HG02943 (cell line): ENCODE measurements at regions not wholly inside any gene's neighbourhood (a gene's known extent, or its start where the extent isn't known, plus 50 kb on each side); places are given as distances from the start of the nearest gene placed in this dataset.

Experiments used
- ATAC-seq: cut with Tn5 transposase; IDR thresholded peaks from one replicate; pipeline ENCODE4 v1.9.1; 2021; ENCODE audit warnings: mild to moderate bottlenecking, low read depth, moderate library complexity; ENCODE audit not compliant: unreplicated experiment

DNA sequence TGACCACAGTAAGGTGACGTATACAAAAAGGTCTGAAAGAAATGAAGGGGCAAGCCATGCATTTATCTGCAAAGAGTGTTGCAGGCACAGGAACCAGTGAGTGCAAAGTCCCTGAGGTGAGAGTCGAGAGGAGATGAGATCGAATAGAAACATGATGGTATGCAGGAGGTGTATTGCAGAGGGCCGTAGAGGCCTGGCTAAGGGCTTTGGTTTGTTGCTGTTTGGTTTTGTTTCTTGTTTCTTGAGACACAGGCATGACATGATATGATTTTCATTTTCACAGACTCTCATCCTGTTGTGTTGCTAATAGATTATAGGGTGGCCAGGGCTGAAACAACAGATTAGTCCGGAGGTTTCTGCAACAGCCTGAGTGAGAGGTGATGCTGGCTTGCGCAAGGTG lies 80.4 kb downstream of the HSPH1 start:
- no peak for ATAC-seq

DNA sequence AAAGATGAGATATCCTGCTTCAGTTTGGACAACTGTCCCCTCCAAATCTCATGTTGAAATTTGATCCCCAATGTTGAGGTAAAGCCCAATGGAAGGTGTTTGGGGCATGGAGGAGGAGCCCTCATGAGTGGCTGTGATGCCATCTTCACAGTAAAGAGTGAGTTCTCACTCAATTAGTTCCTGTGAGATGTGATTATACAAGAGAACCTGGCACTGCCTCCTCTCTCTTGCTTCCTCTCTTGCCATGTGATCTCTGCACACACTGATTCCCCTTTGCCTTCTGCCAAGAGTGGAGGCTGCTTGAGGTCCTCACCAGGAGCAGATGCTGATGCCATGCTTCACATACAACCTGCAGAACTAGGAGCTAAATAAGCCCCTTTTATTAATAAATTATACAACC lies 86.9 kb downstream of the HSPH1 start:
- ATAC-seq: no peak

DNA sequence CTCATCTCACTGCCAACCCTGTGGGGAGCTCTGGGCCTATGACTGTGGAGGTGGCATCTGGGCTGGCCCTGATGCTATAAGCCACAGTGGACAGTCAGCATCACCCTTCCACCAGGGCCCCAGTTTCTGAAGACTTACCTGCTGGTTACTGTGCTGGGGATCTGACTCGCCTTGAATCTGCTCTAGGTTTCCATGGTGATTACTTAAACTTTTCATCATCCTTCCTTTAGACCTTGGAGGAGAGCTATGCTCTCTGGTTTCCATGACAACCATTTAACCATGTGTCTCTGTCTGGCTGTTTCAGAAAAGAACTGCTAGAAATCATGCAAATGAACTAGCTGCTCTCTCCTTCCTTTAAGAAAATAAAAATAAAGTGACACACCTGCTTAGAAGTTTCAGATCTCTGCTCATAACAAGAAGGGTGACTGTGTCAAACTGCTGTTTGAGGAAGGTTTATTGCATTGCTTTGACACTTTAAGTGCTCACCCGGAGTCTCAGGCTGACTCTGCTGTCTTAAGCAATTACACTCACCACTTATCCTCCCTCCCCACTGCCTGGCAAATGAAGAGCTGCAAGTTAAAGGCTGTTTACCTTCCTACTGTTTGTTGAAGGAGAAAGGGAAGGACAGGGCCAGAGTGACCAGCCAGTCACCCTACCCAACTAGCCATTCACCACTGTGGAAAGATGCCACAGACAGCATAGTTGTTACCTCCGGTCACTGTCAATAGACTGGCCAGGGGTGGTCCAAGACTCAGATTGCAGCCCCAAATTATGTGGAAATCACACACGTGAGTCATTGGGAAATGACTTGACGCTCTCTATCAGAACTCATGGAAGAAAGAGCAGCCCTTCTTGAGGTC lies 87.6 kb downstream of the HSPH1 start:
- peak; percentile 97 for ATAC-seq

GRCh38 chr13:31072041-31072440 lies 89.7 kb downstream of the HSPH1 start:
- no peak for ATAC-seq

DNA sequence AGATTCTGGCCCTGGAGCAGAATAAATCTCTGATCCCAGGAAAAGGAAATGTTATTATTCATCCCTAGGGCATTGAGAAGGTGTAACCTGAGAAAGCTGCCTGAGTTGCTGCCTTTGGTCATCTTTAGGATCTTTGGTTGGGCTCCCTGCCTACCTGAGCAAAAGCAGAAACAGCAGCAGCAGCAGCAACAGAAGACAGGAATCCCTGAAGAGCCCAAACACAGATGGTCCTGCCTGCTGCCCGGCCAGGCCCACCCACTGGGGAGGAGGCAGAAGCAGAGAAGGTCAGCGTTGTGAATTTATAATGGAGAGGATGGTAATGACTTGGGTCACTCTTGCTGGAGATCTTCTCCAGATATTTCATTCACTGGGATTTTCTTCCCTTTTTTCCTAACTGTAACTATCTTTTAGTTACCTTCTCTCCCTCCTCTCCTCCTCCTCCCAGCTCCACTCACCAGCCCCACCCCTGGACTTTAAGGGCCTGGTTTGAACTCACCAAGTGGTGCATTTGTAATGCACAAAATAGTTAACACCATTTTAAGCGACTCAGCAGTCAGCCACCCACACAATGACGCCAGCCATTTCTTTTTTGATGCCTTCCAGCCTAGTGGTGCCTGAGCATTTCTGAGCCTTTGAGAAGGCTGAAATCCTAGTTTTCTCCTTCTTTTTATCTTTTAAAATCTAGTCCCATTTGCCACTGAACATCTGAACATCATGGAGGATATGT lies 91.7 kb downstream of the HSPH1 start:
- no peak for ATAC-seq

GRCh38 chr13:31068119-31068423 lies 93.6 kb downstream of the HSPH1 start:
- ATAC-seq: no peak

DNA sequence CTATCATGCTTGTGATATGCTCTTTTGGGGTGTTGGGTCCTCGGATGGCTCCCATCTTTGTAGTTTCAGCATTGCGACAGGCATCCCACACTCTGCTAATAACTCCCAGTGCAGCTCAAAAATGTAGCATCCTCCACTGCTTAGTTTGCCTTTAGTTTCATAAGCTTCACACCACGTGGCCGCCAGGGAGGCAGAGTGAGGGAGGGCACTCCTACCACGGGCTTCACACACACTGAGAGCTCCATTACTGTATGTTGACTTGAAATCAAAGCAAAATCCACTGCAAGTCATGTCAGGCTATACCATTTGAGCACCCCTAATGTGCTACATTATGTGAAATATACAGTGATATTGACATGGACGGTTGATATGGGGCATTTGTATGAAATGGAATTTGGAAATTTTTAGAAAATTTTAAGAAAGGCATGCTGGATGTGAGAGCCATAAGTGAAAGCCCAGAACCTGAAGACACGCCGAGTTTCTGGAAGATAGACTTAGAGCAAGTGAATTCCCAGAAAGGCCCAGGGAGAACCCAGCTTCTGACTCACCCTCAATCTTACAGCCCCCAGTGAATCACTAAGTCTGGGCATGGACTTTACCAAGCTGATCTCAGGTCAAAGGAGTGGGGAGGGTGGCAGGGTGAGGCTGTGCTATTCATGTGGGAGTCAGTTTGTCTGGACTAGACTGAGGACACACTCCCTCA lies 94.1 kb downstream of the HSPH1 start:
- ATAC-seq: no peak

- ATAC-seq: no peak
Measured at GRCh38 chr13:31064636-31065035, 97.1 kb downstream of the HSPH1 start.

GRCh38 chr13:31063772-31064171 lies 97.9 kb downstream of the HSPH1 start:
- ATAC-seq: no peak

- ATAC-seq: no peak
Measured at GRCh38 chr13:31060655-31061054, 101.0 kb downstream of the HSPH1 start.

- no peak for ATAC-seq
Measured at GRCh38 chr13:31060220-31060619, 101.5 kb downstream of the HSPH1 start.

DNA sequence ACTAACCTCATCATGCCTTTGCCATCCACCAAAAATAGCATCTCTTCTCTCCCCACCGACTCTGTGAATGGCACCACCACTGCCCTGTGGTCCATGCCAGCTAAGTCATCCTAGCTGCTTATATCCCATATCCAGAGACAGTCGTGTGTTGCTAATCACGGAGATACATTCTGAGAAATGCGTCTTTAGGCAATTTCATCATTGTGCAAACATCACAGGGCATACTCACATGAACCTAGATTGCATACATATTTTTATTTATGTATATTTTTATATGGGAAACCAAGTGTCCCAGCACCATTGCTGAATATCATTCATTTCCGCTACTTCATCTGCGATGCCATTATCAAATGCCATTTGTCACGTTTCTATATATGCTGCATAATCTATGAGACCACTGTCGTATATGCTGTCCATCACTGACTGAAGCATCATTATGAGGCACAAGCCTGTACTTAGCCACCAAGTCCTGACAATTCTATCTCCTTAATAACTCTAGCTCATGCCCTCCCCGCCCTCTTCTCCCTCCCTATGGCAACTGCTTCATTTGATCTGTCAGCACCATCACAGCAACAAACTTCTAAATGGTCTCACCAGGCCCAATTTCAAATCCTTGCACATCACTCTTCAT lies 104.2 kb downstream of the HSPH1 start:
- ATAC-seq: no peak

- no peak for ATAC-seq
Measured at GRCh38 chr13:31056644-31057271, 104.9 kb downstream of the HSPH1 start.

DNA sequence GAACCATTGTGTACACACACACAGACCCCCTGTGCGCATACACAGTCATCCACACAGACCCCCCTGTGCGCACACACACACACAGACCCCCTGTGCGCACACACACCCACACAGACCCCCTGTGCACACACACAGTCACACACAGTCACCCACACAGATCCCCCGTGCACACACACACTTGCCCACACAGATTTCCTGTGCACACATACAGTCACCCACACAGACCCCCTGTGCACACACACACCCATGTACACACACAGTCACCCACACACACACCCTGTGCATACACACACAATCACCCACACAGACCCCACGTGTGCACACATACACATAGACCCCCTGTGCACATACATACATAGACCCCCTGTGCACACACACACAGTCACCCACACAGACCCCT lies 106.1 kb downstream of the HSPH1 start:
- ATAC-seq: no peak

DNA sequence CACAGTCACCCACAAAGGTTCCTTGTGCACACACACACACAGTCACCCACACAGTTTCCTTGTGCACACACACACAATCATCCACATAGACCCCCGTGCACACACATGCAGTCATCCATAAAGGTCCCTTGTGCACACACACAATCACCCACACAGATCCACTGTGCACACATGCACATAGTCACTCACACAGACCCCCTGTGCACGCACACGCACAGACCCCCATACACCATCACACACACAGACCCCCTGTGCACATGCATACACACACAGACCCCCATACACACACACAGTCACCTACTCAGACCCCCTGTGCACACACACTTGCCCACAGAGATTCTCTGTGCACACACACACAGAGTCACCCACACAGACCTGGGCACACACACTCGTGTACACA lies 107.1 kb downstream of the HSPH1 start:
- ATAC-seq: no peak

- no peak for ATAC-seq
Measured at GRCh38 chr13:31053896-31054295, 107.8 kb downstream of the HSPH1 start.

- ATAC-seq: no peak
Measured at GRCh38 chr13:31053091-31053490, 108.6 kb downstream of the HSPH1 start.

DNA sequence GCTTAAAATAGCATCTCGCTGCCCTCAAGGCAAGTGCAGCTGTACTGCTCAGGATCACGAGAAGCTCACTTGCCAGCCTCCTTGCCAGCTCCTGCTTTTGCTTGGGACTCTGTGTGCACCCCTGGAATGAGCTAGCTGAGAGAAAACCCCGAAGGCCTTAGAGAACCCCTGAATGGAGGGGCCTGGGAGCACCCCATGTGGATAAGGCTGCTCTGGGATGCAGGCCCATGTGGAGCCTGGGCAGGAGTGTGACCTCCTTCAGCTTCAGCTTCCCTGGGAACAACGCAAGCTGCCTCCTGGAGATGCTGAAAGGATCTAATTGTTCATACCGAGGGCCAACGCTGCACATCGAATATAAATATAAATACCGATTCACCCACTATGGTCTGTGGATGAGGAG lies 109.2 kb downstream of the HSPH1 start:
- ATAC-seq: no peak

- no peak for ATAC-seq
Measured at GRCh38 chr13:31051999-31052398, 109.7 kb downstream of the HSPH1 start.
